ENCODE measurements at regions not wholly inside any gene's neighbourhood (a gene's known extent, or its start where the extent isn't known, plus 50 kb on each side); places are given as distances from the start of the nearest gene placed in this dataset.

DNA sequence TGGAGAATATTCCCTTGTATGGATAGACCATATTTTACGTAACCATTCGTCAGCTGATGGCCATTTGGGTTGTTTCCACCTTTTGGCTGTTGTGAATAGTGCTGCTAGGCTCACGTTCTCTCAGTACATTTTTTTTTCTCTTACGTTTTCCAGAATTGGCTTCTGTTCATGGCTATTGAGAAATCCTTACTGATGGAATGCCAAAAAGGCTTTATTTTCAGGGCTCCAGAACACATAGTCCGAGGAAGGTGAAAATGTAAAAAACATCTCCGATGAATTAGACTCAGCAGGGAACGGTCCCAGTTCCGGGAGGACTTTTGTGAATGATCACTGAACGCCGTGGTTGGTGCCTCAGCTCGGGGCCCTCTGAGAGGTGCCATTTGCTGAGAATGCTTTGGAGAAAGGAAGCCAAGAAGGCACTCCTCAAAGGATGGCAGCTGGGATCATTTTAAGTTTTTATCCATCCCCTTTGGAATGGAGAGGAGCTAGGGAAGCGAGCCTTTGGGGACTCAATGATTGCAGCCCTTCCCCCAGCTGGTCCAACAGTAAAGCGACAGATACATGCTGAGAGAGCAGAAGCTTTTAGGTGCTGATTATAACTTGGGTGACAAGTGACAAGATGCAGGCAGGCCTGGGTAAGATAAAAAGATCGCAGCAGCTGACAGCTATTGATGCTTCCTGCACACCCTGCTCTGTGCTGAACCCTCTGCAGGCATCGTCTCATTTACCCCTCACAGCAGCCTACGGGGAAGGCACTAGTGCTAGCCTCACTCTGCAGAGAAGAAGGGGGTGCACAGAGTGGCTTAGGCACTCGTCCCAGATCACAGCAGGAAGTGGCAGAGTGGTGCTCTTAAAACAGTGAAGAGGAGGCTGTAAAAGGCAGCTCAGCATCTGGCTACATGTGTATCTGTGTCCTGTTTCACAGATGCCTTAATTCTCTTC is 133.4 kb upstream of the KCNG1 start:
- TF ChIP-seq, protein P1, sequence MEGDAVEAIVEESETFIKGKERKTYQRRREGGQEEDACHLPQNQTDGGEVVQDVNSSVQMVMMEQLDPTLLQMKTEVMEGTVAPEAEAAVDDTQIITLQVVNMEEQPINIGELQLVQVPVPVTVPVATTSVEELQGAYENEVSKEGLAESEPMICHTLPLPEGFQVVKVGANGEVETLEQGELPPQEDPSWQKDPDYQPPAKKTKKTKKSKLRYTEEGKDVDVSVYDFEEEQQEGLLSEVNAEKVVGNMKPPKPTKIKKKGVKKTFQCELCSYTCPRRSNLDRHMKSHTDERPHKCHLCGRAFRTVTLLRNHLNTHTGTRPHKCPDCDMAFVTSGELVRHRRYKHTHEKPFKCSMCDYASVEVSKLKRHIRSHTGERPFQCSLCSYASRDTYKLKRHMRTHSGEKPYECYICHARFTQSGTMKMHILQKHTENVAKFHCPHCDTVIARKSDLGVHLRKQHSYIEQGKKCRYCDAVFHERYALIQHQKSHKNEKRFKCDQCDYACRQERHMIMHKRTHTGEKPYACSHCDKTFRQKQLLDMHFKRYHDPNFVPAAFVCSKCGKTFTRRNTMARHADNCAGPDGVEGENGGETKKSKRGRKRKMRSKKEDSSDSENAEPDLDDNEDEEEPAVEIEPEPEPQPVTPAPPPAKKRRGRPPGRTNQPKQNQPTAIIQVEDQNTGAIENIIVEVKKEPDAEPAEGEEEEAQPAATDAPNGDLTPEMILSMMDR (IDR thresholded peaks at IDR 0.05): no peak
- no peak for TF ChIP-seq POLR2A (IDR thresholded peaks at IDR 0.05)
